Kidney epithelial cell (primary cell): ENCODE measurements at regions not wholly inside any gene's neighbourhood (a gene's known extent, or its start where the extent isn't known, plus 50 kb on each side); places are given as distances from the start of the nearest gene placed in this dataset.

Source experiments
- DNase-seq: peaks from one replicate; pipeline ENCODE4 v3.0.0-alpha.2; 2010; ENCODE audit warnings: low read depth
- H3K27me3 ChIP-seq: 2 replicates; pipeline ENCODE4 v1.6.0; 2011; ENCODE audit warnings: low read length; ENCODE audit not compliant: control insufficient read depth, insufficient read depth
- H3K36me3 ChIP-seq: 2 replicates; pipeline ENCODE4 v1.5.1; 2011; ENCODE audit warnings: low read length; ENCODE audit not compliant: control insufficient read depth, insufficient read depth
- H3K4me3 ChIP-seq: 2 replicates; pipeline ENCODE4 v1.5.1; 2011; ENCODE audit warnings: low read depth, mild to moderate bottlenecking, control low read depth, low read length
- TF ChIP-seq, protein P1 (sequence below): IDR thresholded peaks from 2 replicates; pipeline ENCODE4 v1.5.1; 2011; ENCODE audit warnings: mild to moderate bottlenecking, moderate library complexity, low read length, control low read depth, inconsistent platforms; ENCODE audit not compliant: insufficient read depth, poor library complexity, severe bottlenecking

DNA sequence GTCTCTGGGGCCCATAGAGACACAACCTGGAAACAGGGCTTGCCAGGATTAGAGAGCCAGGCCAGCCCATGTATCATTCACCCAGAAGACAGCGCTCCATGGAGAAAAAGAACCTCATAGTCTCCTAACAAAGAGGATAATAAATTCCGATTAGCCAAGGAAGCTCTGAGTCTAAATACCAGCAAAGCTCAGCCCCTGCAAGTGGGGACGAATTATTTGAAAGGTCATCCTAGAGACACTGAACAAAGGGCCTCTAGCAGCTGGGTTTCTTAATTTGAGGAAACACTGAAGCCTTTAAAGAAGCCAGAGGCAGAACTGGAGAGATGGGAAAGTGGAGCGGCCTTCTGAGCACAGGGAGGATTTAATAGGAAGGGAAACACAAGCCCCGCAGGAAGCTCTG, 287.1 kb upstream of the ZNF462 start:
- H3K36me3 ChIP-seq, result no peaks in the 10 kb centered on the region
- no peak for DNase-seq
- TF ChIP-seq, protein P1, sequence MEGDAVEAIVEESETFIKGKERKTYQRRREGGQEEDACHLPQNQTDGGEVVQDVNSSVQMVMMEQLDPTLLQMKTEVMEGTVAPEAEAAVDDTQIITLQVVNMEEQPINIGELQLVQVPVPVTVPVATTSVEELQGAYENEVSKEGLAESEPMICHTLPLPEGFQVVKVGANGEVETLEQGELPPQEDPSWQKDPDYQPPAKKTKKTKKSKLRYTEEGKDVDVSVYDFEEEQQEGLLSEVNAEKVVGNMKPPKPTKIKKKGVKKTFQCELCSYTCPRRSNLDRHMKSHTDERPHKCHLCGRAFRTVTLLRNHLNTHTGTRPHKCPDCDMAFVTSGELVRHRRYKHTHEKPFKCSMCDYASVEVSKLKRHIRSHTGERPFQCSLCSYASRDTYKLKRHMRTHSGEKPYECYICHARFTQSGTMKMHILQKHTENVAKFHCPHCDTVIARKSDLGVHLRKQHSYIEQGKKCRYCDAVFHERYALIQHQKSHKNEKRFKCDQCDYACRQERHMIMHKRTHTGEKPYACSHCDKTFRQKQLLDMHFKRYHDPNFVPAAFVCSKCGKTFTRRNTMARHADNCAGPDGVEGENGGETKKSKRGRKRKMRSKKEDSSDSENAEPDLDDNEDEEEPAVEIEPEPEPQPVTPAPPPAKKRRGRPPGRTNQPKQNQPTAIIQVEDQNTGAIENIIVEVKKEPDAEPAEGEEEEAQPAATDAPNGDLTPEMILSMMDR, result no peak
- no peak overlapping the region for H3K4me3 ChIP-seq
- H3K27me3 ChIP-seq, result no peaks in the 10 kb centered on the region

DNA sequence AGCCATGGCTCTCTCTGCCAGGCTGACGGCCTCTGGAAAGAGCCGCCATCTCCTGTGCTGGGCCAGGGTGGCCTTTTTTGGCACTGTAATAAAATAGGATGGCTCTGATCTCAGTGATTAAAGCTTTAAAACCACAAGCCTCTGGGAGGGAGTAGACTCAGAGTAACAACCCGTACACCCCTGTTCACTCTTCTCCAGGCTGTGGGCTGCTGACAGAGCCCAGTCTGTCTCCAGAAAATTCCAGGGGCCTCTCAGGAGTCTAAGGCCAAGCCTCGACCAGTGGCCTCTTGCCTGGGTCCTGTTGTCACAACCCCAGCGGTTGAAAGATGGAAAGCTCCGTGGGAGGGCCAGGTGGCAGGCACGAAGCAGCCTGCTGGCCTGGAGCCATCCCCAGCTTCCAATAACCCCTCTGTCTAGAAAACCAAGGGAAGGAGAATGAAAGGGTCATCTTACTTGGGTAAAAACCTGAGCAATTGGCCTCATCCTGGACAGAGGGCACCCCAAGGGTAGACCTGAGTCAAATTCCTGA, 286.7 kb upstream of the ZNF462 start:
- no peaks in the 10 kb centered on the region for H3K27me3 ChIP-seq
- H3K36me3 ChIP-seq, result no peaks in the 10 kb centered on the region
- no peak overlapping the region for H3K4me3 ChIP-seq
- TF ChIP-seq, protein P1, result no peak
- DNase-seq, result no peak

DNA sequence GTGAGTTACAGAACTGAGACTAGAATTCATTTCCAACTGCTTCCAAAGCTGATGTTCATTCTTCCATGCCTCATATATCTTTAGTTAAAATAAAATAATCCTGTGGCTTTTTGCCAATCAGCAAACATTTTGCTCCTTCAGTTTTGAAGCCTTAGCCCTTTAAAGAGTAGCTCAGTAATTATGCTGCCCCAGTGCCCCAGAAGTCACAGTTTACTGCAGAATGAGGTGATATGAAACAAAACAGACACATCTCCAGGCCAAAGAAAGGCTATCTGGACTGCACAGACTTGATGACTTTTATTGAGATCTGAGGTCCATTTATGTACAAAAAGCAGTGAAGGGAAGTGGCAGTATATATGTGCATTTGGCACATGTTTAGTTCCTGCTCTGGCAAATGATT, 285.8 kb upstream of the ZNF462 start:
- H3K4me3 ChIP-seq, result no peak overlapping the region
- TF ChIP-seq, protein P1, result no peak
- DNase-seq, result no peak
- H3K27me3 ChIP-seq, result no peaks in the 10 kb centered on the region
- no peaks in the 10 kb centered on the region for H3K36me3 ChIP-seq

DNA sequence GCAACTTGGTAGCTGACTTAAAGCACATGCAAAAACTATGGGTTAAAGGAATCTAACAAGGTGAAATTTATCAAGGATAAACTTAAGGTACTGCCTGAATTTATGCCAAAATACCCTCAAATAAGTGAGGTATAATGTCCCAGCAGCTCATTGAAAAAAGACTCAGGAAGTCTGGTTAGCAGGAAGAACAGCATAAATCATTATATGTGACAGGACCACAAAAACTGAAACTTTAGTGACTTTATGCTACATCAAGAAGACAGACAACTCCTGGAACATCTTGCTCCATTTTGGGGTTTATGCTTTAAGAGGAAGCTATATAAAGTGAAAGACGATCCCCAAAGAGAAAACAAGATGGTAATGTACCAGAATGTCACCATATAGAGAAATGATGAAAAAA, 282.4 kb upstream of the ZNF462 start:
- TF ChIP-seq, protein P1, result no peak
- no peak for DNase-seq
- H3K4me3 ChIP-seq, result no peak overlapping the region
- H3K27me3 ChIP-seq, result no peaks in the 10 kb centered on the region
- no peaks in the 10 kb centered on the region for H3K36me3 ChIP-seq

DNA sequence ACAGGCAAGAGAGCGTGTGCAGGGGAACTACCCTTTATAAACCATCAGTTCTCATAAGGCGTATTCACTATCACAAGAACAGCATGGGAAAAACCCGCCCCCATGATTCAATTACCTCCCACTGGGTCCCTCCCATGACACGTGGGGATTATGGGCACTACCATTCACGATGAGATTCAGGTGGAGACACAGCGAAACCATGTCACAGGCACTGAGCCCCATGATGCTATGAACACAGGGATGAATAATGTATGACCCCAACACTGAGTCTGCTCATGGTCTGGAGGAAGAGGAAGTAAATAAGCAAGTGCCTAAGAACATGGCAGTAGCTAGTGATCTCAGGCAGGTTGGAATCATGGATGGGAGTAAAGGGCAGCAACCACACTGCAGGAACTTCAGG, 281.0 kb upstream of the ZNF462 start:
- TF ChIP-seq, protein P1, result no peak
- Histone ChIP-seq H3K4me3 (no peak overlapping the region), H3K36me3 (no peaks in the 10 kb centered on the region), H3K27me3 (no peaks in the 10 kb centered on the region)
- no peak for DNase-seq

DNA sequence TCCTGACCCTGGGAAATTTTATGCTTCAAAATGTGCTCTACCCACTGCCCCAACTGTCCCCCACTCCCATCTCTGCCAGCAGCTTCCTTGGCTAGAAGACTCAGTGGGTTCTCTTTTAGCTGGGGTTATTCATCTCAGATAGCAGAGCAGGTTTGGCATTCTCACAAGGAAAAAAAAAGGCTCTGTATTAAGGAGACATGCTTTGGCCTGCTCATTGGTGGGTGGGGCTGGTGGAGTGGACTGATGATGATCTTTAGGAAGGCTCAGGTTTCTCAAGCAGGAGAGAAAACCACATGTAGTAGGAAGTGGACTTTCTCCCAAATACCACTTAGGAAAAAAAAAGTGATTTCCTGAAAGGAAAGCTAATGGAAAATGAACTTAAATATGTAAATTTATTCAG, 279.2 kb upstream of the ZNF462 start:
- DNase-seq, result no peak
- TF ChIP-seq, protein P1, result no peak

More for the DNA sequence above, 279.2 kb upstream of the ZNF462 start:
- Histone ChIP-seq H3K4me3 (no peak overlapping the region), H3K36me3 (no peaks in the 10 kb centered on the region), H3K27me3 (no peaks in the 10 kb centered on the region)
